Panc1 (cell line): ENCODE measurements at regions not wholly inside any gene's neighbourhood (a gene's known extent, or its start where the extent isn't known, plus 50 kb on each side); places are given as distances from the start of the nearest gene placed in this dataset.

Source experiments
- ATAC-seq: fragments of 200-7000 bp; cut with Tn5 transposase; 2 replicates; pipeline ENCODE4 v1.9.1; 2020; ENCODE audit warnings: mild to moderate bottlenecking, moderate library complexity
- BruUV-seq: library from RNA; stranded (reverse); fragments of 400-500 nt; replicated peaks from 2 replicates; lab custom pipeline; 2021; lab: Mats Ljungman, UMichigan
- CTCF ChIA-PET: fragments of 300-600 bp; sonication (Branson Sonifier 250); formaldehyde crosslinking; loops from one replicate; lab custom pipeline; 2022; ENCODE audit warnings: antibody characterized with exemption; lab: Charles Lee
- POLR2A ChIA-PET: fragments of 300-600 bp; sonication (Branson Sonifier 250); formaldehyde crosslinking; loops from one replicate; lab custom pipeline; 2022; ENCODE audit warnings: antibody characterized with exemption; lab: Charles Lee
- DNase-seq: peaks from one replicate; pipeline ENCODE4 v3.0.0-alpha.2; 2010; ENCODE audit warnings: low read depth, low spot score
- H3K27ac ChIP-seq: 2 replicates; pipeline ENCODE4 v1.5.1; 2011; ENCODE audit warnings: mild to moderate bottlenecking, low read length, inconsistent platforms
- H3K27me3 ChIP-seq: fragments of 200-500 bp; sonication (Bioruptor generic); 2 replicates; pipeline ENCODE4 v1.6.0; 2014; ENCODE audit warnings: low read length, inconsistent platforms; ENCODE audit not compliant: control insufficient read depth, insufficient read depth
- H3K36me3 ChIP-seq: fragments of 200-500 bp; sonication (Bioruptor generic); 2 replicates; pipeline ENCODE4 v1.5.1; 2014; ENCODE audit warnings: inconsistent platforms, mild to moderate bottlenecking, low read length, moderate library complexity; ENCODE audit not compliant: control insufficient read depth, insufficient read depth
- H3K4me1 ChIP-seq: 2 replicates; pipeline ENCODE4 v1.5.1; 2011; ENCODE audit warnings: inconsistent platforms, mild to moderate bottlenecking, low read length, moderate library complexity; ENCODE audit not compliant: control insufficient read depth, insufficient read depth
- H3K4me3 ChIP-seq, 2 experiments: 2 replicates each; pipeline ENCODE4 v1.5.1; 2011 to 2012; ENCODE audit warnings: low read depth in 2 of 2, low read length in 2 of 2, mild to moderate bottlenecking in 2 of 2, inconsistent platforms in 1 of 2, moderate library complexity in 1 of 2
- H3K9me3 ChIP-seq: fragments of 200-500 bp; sonication (Bioruptor generic); 2 replicates; pipeline ENCODE4 v1.5.1; 2014; ENCODE audit warnings: low read depth, mild to moderate bottlenecking, inconsistent platforms, low read length, moderate library complexity; ENCODE audit not compliant: control insufficient read depth, insufficient read depth
- CTCF ChIP-seq: fragments of 450-650 bp; IDR thresholded peaks from 2 replicates; pipeline ENCODE4 v1.5.1; 2017; ENCODE audit warnings: mild to moderate bottlenecking
- POLR2AphosphoS5 ChIP-seq: IDR thresholded peaks from 2 replicates; pipeline ENCODE4 v1.6.1; 2012; ENCODE audit warnings: mild to moderate bottlenecking, low read depth, low read length, moderate library complexity
- SIN3A ChIP-seq: IDR thresholded peaks from 2 replicates; pipeline ENCODE4 v1.6.1; 2012; ENCODE audit warnings: low read depth, mild to moderate bottlenecking, low read length, moderate library complexity, borderline replicate concordance; ENCODE audit not compliant: insufficient read depth
- TCF7L2 ChIP-seq: IDR thresholded peaks from 2 replicates; pipeline ENCODE4 v1.6.1; 2011; ENCODE audit warnings: mild to moderate bottlenecking, low read depth, low read length, inconsistent platforms
- in situ Hi-C: cut with HindIII; loops from 2 replicates; pipeline ENCODE4 v1.10.0; 2016; ENCODE audit warnings: low sequenced_read_pairs, low pct_unique_long_range_greater_than_20kb
- intact Hi-C: fragments of 100-400 bp; cut with micrococcal nuclease; formaldehyde crosslinking; loops from one replicate; pipeline ENCODE4 v1.10.0; 2022; ENCODE audit not compliant: unreplicated experiment
- TF ChIP-seq, protein P1 (sequence below), 2 experiments: IDR thresholded peaks; 2 replicates each; pipeline ENCODE4 v1.6.1; 2011 to 2012; ENCODE audit warnings: low read depth in 2 of 2, control low read depth in 1 of 2, low read length in 1 of 2, mild to moderate bottlenecking in 1 of 2, moderate library complexity in 1 of 2; ENCODE audit not compliant: insufficient read depth in 1 of 2

- no peak overlapping the region for H3K4me3 ChIP-seq
- no peaks in the 10 kb centered on the region for H3K27me3 ChIP-seq
- no TSS peak for BruUV-seq
- H3K9me3 ChIP-seq: no peaks in the 10 kb centered on the region
- no peaks in the 10 kb centered on the region for H3K4me1 ChIP-seq
- intact Hi-C loops: no loop called here
- no peak for DNase-seq
- POLR2A ChIA-PET: interaction anchor here (0.6 kb wide), 1 partner anchor 28 kb away, joined by 3 read pairs; no protein-coding TSS in a partner anchor
- in situ Hi-C loops: no loop called here
- CTCF ChIA-PET: no interaction called here
- no peak for ATAC-seq
- H3K36me3 ChIP-seq: no peaks in the 10 kb centered on the region
- TF ChIP-seq, protein P1, sequence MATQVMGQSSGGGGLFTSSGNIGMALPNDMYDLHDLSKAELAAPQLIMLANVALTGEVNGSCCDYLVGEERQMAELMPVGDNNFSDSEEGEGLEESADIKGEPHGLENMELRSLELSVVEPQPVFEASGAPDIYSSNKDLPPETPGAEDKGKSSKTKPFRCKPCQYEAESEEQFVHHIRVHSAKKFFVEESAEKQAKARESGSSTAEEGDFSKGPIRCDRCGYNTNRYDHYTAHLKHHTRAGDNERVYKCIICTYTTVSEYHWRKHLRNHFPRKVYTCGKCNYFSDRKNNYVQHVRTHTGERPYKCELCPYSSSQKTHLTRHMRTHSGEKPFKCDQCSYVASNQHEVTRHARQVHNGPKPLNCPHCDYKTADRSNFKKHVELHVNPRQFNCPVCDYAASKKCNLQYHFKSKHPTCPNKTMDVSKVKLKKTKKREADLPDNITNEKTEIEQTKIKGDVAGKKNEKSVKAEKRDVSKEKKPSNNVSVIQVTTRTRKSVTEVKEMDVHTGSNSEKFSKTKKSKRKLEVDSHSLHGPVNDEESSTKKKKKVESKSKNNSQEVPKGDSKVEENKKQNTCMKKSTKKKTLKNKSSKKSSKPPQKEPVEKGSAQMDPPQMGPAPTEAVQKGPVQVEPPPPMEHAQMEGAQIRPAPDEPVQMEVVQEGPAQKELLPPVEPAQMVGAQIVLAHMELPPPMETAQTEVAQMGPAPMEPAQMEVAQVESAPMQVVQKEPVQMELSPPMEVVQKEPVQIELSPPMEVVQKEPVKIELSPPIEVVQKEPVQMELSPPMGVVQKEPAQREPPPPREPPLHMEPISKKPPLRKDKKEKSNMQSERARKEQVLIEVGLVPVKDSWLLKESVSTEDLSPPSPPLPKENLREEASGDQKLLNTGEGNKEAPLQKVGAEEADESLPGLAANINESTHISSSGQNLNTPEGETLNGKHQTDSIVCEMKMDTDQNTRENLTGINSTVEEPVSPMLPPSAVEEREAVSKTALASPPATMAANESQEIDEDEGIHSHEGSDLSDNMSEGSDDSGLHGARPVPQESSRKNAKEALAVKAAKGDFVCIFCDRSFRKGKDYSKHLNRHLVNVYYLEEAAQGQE (IDR thresholded peaks at IDR 0.05; ENCODE audit: insufficient read depth in 1 of 2, low read depth in 2 of 2, low read length in 1 of 2): no peak
- no peak for TF ChIP-seq TCF7L2
- TF ChIP-seq CTCF: no peak
- no peak for TF ChIP-seq POLR2AphosphoS5
- TF ChIP-seq SIN3A: no peak
- H3K27ac ChIP-seq: no peak overlapping the region
These were observed 184.2 kb upstream of the FOXN3 start for GRCh38 chr14:89600950-89601826.

DNA sequence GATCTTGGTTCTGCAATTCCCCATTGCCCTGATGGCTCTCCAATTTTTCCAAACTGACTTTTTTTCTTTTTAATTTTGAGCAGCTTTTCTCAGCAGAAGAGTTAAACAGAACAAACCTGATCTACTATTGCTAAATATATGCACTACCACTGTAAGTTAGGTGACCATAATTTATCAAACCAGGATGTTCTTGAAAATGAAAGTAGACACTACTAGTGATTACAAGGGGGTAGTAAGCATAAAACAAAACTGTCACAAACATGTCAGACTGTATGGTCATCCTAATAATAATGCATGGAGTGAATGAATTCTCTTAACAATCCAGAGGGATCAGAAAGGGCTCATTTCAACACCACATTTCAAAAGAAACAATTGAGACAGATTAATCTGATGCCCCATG, 183.0 kb upstream of the FOXN3 start:
- H3K27me3 ChIP-seq: no peaks in the 10 kb centered on the region
- DNase-seq (no peak), ATAC-seq (no peak)
- TF ChIP-seq, protein P1 (IDR thresholded peaks at IDR 0.05; ENCODE audit: insufficient read depth in 1 of 2, low read depth in 2 of 2, low read length in 1 of 2): no peak
- TF ChIP-seq POLR2AphosphoS5 (no peak), CTCF (no peak), TCF7L2 (no peak), SIN3A (no peak)
- intact Hi-C loops: no loop called here
- POLR2A ChIA-PET: interaction anchor here (0.6 kb wide), 1 partner anchor 29 kb away, joined by 3 read pairs; no protein-coding TSS in a partner anchor
- CTCF ChIA-PET: no interaction called here
- H3K36me3 ChIP-seq: no peaks in the 10 kb centered on the region
- no peak overlapping the region for H3K27ac ChIP-seq
- no peaks in the 10 kb centered on the region for H3K9me3 ChIP-seq
- BruUV-seq: no TSS peak
- no peak overlapping the region for H3K4me3 ChIP-seq
- H3K4me1 ChIP-seq: no peaks in the 10 kb centered on the region
- in situ Hi-C loops: no loop called here
